Glutamatergic neuron (in vitro differentiated cells): ENCODE measurements at regions not wholly inside any gene's neighbourhood (a gene's known extent, or its start where the extent isn't known, plus 50 kb on each side); places are given as distances from the start of the nearest gene placed in this dataset.
"Not testable (repeated sequence)": the region's sequence is repeated elsewhere in the genome, so short reads cannot be mapped to it uniquely, and the experiment has no call there.

Experiments used
- DNase-seq: peaks from one replicate; pipeline ENCODE4 v3.0.0; 2022
- H3K27ac Mint-ChIP-seq: one replicate; pipeline ENCODE4 v1.8.0; 2020; ENCODE audit warnings: mild to moderate bottlenecking, mixed read lengths, inconsistent platforms; ENCODE audit not compliant: unreplicated experiment
- H3K27me3 Mint-ChIP-seq: one replicate; pipeline ENCODE4 v1.8.0; 2020; ENCODE audit warnings: mild to moderate bottlenecking, moderate library complexity, mixed read lengths, inconsistent platforms; ENCODE audit not compliant: unreplicated experiment
- H3K36me3 Mint-ChIP-seq: one replicate; pipeline ENCODE4 v1.8.0; 2020; ENCODE audit warnings: mild to moderate bottlenecking, mixed read lengths, inconsistent platforms; ENCODE audit not compliant: unreplicated experiment
- H3K4me1 Mint-ChIP-seq: one replicate; pipeline ENCODE4 v1.8.0; 2020; ENCODE audit warnings: mild to moderate bottlenecking, low read depth, mixed read lengths, inconsistent platforms; ENCODE audit not compliant: unreplicated experiment
- H3K4me3 Mint-ChIP-seq: one replicate; pipeline ENCODE4 v1.8.0; 2020; ENCODE audit warnings: mild to moderate bottlenecking, mixed read lengths, inconsistent platforms; ENCODE audit not compliant: unreplicated experiment
- H3K9me3 Mint-ChIP-seq: one replicate; pipeline ENCODE4 v1.8.0; 2020; ENCODE audit warnings: mild to moderate bottlenecking, moderate library complexity, mixed read lengths, inconsistent platforms; ENCODE audit not compliant: unreplicated experiment
- CTCF ChIP-seq: fragments of 200-600 bp; sonication (generic); IDR thresholded peaks from one replicate; pipeline ENCODE4 v1.5.0; 2021; ENCODE audit not compliant: partially characterized antibody, unreplicated experiment

DNA sequence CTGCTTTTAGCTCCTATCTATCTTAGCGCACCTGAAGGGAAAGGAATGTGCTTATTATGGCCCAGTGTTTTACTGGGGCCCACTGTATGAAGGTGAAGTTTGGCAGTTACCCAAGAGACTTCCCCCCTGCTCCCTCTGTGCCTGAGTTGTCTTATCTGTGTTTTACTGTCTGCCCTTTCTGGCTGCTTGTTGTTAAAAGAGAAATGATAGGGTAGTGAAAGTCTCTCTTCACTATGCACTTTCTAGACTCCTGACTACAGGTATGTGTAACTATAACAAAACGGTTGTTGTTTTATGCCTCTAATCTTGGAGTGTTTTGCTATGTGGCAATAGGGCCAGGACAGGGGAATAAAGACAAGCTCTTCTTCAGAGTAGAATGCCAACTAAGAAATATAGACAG, 326.9 kb downstream of the KIF20B start:
- H3K27me3 Mint-ChIP-seq: no peaks in the 10 kb centered on the region
- no peak overlapping the region for H3K27ac Mint-ChIP-seq
- no peak for TF ChIP-seq CTCF
- DNase-seq: no peak
- H3K4me3 Mint-ChIP-seq: no peak overlapping the region
- H3K4me1 Mint-ChIP-seq: no peaks in the 10 kb centered on the region
- peaks cover 1% of the 10 kb centered on the region for H3K9me3 Mint-ChIP-seq
- H3K36me3 Mint-ChIP-seq: no peaks in the 10 kb centered on the region

- Mint-ChIP-seq H3K36me3 (no peaks in the 10 kb centered on the region), H3K9me3 (peaks cover 1% of the 10 kb centered on the region), H3K4me1 (no peaks in the 10 kb centered on the region), H3K27ac (no peak overlapping the region), H3K4me3 (no peak overlapping the region), H3K27me3 (no peaks in the 10 kb centered on the region)
- TF ChIP-seq CTCF: no peak
- no peak for DNase-seq
Measured at GRCh38 chr10:90031776-90032175, 330.4 kb downstream of the KIF20B start.

DNA sequence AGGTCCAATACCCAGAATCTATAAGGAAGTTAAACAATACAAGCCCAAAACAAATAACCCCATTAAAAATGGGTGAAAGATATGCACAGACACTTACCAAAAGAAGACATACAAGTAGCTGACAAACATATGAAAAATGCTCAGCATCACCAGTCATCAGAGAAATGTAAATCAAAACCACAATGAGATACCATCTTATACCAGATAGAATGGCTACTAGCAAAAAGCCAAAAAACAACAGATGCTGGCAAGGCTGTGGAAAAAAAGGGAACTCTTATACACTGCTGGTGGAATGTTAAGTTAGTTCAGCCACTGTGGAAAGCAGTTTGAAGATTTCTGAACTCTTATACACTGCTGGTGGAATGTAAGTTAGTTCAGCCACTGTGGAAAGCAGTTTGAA, 331.1 kb downstream of the KIF20B start:
- no peak for DNase-seq
- peaks cover 1% of the 10 kb centered on the region for H3K9me3 Mint-ChIP-seq
- TF ChIP-seq CTCF: no peak

DNA sequence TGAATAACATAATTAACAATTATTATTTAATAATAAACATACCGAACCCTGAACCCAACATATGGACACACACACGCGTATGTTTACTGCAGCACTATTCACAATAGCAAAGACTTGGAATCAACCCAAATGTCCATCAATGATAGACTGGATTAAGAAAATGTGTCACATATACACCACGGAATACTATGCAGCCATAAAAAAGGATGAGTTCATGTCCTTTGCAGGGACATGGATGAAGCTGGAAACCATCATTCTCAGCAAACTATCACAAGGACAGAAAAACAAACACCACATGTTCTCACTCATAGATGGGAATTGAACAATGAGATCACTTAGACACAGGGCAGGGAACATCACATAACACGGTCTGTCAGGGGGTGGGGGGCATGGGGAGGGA, 333.5 kb downstream of the KIF20B start:
- not testable (repeated sequence) for H3K9me3 Mint-ChIP-seq, H3K27ac Mint-ChIP-seq, H3K36me3 Mint-ChIP-seq, H3K27me3 Mint-ChIP-seq, H3K4me3 Mint-ChIP-seq, H3K4me1 Mint-ChIP-seq, DNase-seq

More for the DNA sequence above, 331.1 kb downstream of the KIF20B start:
- Mint-ChIP-seq H3K36me3 (no peaks in the 10 kb centered on the region), H3K4me3 (no peak overlapping the region), H3K27ac (no peak overlapping the region), H3K4me1 (no peaks in the 10 kb centered on the region), H3K27me3 (no peaks in the 10 kb centered on the region)

DNA sequence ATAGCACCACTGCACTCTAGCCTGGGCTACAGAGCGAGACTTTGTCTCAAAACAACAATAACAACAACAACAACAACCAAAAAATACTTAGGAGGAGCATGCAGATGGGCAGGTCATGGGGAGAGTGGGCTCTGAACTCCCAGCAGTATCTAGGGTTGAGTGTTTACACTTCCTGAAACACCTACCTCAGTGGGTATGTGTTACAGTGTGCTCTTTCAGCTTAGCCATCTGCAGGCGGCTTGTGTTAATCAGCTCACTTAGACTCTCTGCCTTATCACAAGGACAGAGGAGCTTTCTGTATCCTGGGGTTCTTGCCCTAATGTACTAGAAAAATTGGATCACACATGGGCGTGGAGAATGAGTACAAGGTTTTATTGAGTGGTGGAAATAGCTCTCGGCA, 340.2 kb downstream of the KIF20B start:
- H3K9me3 Mint-ChIP-seq: no peaks in the 10 kb centered on the region
- no peak for DNase-seq
- H3K27me3 Mint-ChIP-seq: no peaks in the 10 kb centered on the region
- no peaks in the 10 kb centered on the region for H3K4me1 Mint-ChIP-seq
- no peaks in the 10 kb centered on the region for H3K36me3 Mint-ChIP-seq
- no peak overlapping the region for H3K4me3 Mint-ChIP-seq
- no peak for TF ChIP-seq CTCF
- H3K27ac Mint-ChIP-seq: no peak overlapping the region

GRCh38 chr10:90042075-90042474, 340.7 kb downstream of the KIF20B start:
- no peak for DNase-seq
- H3K27me3 Mint-ChIP-seq: no peaks in the 10 kb centered on the region
- H3K9me3 Mint-ChIP-seq: no peaks in the 10 kb centered on the region
- no peak overlapping the region for H3K27ac Mint-ChIP-seq
- TF ChIP-seq CTCF: no peak
- no peaks in the 10 kb centered on the region for H3K36me3 Mint-ChIP-seq
- H3K4me1 Mint-ChIP-seq: no peaks in the 10 kb centered on the region
- H3K4me3 Mint-ChIP-seq: no peak overlapping the region
